LNCaP clone FGC (cell line): ENCODE measurements at regions not wholly inside any gene's neighbourhood (a gene's known extent, or its start where the extent isn't known, plus 50 kb on each side); places are given as distances from the start of the nearest gene placed in this dataset.
"Not testable (repeated sequence)": the region's sequence is repeated elsewhere in the genome, so short reads cannot be mapped to it uniquely, and the experiment has no call there.

Source experiments
- DNase-seq: peaks from one replicate; pipeline ENCODE4 v3.0.0-alpha.2; 2011; ENCODE audit warnings: low read depth
- H3K4me3 ChIP-seq: 2 replicates; pipeline ENCODE4 v1.5.1; 2011; ENCODE audit warnings: mild to moderate bottlenecking, low read depth, low read length, control low read depth
- CTCF ChIP-seq: IDR thresholded peaks from 2 replicates; pipeline ENCODE4 v1.5.1; 2012; ENCODE audit warnings: mild to moderate bottlenecking; ENCODE audit not compliant: control insufficient read depth, insufficient read depth; ENCODE audit errors: extremely low read depth

GRCh38 chr5:93998951-93999455, 257.6 kb upstream of the POU5F2 start:
- TF ChIP-seq CTCF = no peak
- DNase-seq = no peak
- no peak overlapping the region for H3K4me3 ChIP-seq

GRCh38 chr5:93997562-93997961, 256.2 kb upstream of the POU5F2 start:
- H3K4me3 ChIP-seq = no peak overlapping the region
- TF ChIP-seq CTCF = no peak
- no peak for DNase-seq

GRCh38 chr5:93995126-93995621, 253.8 kb upstream of the POU5F2 start:
- H3K4me3 ChIP-seq = no peak overlapping the region
- no peak for TF ChIP-seq CTCF
- no peak for DNase-seq

GRCh38 chr5:93993161-93993560, 251.8 kb upstream of the POU5F2 start:
- no peak for TF ChIP-seq CTCF

DNA sequence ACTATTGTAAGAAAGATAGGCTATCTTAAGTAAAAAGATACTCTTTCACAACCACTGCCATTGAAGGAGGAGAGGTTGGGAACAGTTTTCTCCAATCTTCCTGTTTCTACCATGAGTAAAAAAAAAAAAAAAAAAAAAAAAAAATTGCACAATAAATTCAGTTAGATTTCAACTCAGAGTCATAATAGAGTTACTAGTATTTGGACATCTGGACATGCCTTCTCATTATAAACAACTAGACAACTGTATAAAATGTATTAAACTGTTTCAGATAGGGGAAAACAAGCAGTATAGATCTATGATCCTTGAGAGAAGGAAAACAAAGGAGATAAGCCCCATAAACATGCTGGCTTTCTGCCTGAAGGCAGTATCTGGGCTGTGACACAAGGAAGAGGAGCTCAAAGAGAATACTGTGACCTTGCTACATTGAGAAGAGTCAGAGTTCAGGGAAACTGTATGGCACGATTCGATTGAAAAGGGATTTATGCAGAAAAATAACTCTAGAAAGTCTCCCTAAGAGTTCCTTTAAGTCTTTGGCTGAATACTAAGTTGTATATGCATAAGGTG, 249.2 kb upstream of the POU5F2 start:
- DNase-seq = peak; percentile 93
- no peak for TF ChIP-seq CTCF
- no peak overlapping the region for H3K4me3 ChIP-seq

More at GRCh38 chr5:93993161-93993560, 251.8 kb upstream of the POU5F2 start:
- no peak overlapping the region for H3K4me3 ChIP-seq
- no peak for DNase-seq

- H3K4me3 ChIP-seq, DNase-seq: not testable (repeated sequence)
Observed at GRCh38 chr5:93985940-93986570, 244.7 kb upstream of the POU5F2 start.

DNA sequence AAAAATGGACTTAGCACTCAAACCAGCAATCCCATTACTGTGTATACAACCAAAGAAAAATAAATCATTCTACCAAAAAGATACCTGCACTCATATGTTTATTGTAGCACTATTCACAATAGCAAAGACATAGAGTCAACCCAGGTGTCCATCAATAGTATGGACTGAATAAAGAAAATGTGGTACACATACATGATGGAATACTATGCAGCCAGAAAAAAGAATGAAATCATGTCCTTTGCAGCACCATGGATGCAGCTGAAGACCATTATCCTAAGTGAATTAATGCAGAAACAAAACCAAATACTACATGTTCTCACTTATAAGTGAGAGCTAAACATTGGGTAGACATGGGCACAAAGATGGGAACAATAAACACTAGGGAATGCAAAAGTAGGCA, 236.8 kb upstream of the POU5F2 start:
- no peak for TF ChIP-seq CTCF
- no peak overlapping the region for H3K4me3 ChIP-seq
- DNase-seq = no peak
